Activated T-cell treated with anti-CD3 and anti-CD28 coated beads, Interleukin-2, amount 50 U/mL, for 4 hours (primary cell): ENCODE measurements at regions not wholly inside any gene's neighbourhood (a gene's known extent, or its start where the extent isn't known, plus 50 kb on each side); places are given as distances from the start of the nearest gene placed in this dataset.
"Not testable (repeated sequence)": the region's sequence is repeated elsewhere in the genome, so short reads cannot be mapped to it uniquely, and the experiment has no call there.

ENCODE experiments used
- ATAC-seq, 2 donors: fragments of 200-7000 bp; cut with Tn5 transposase; one replicate each; pipeline ENCODE4 v1.10.0; 2021
- DNase-seq: peaks from one replicate; pipeline ENCODE4 v3.0.0-alpha.2; 2020
- H3K27me3 Mint-ChIP-seq: one replicate; pipeline ENCODE4 v1.8.0; 2021; ENCODE audit warnings: low read depth, mixed read lengths
- H3K36me3 Mint-ChIP-seq: one replicate; pipeline ENCODE4 v1.8.0; 2022; ENCODE audit warnings: mixed read lengths; ENCODE audit not compliant: insufficient read depth
- H3K4me1 Mint-ChIP-seq: one replicate; pipeline ENCODE4 v1.8.0; 2021; ENCODE audit warnings: low read depth, mixed read lengths
- H3K4me3 Mint-ChIP-seq: one replicate; pipeline ENCODE4 v1.8.0; 2021; ENCODE audit warnings: mild to moderate bottlenecking, moderate library complexity, mixed read lengths
- H3K9me3 Mint-ChIP-seq: one replicate; pipeline ENCODE4 v1.8.0; 2021; ENCODE audit warnings: mixed read lengths

DNA sequence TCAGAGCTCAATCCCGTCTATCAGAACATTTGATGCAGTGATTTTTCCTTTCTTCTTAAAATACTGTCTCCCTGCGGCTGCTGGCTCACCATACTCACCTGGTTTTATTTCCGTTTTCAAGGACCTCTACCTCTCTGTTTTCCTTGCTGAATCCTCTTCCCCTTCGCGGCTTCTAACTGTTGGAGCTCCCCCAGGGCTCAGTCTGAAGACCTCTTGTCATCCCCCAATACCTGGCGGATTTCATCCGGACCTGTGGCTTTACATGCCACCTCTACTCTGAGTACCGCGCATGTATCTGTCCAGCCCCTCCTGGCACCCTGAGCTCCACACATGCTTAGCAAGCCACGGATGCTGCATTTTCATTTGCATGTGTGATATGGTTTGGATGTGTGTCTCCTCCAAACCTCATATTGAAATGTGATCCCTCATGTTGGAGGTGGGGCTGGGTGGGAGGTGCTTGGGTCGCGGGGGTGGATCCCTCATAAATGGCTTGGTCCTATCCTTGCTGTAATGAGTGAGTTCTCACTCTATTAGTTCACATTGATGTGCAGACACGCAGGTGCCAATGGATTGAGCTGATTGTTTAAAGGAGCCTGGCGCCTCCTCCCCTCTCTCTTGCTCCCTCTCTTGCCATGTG, 106.2 kb upstream of the LSM14A start:
- Mint-ChIP-seq H3K9me3 (no peaks in the 10 kb centered on the region), H3K4me1 (no peaks in the 10 kb centered on the region), H3K27me3 (peaks cover 23% of the 10 kb centered on the region), H3K36me3 (peaks cover 1% of the 10 kb centered on the region), H3K4me3 (no peak overlapping the region)
- ATAC-seq (no peak), DNase-seq (no peak)

DNA sequence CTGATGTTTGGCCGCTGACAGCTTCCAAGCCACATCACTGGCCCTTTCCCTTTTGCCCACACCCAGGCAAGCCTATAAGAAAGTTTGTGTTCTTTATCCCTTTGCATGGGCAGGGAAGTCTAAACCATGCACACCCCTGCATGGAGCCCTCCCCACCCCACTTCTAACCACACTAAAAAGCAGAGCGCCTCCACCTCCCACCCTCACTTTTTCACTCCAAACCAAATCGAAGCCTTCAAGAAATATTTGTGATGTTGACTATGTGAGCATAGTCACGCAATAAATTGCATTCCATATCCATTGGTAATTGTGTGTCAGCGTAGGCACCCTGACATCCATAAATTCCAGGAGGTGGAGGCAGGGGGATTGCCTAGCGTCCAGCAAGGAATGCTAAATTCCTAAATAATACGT, 104.4 kb upstream of the LSM14A start:
- DNase-seq (no peak), ATAC-seq (no peak)
- Mint-ChIP-seq H3K4me1 (no peaks in the 10 kb centered on the region), H3K9me3 (no peaks in the 10 kb centered on the region), H3K27me3 (peaks cover 31% of the 10 kb centered on the region), H3K36me3 (peaks cover 1% of the 10 kb centered on the region), H3K4me3 (no peak overlapping the region)

DNA sequence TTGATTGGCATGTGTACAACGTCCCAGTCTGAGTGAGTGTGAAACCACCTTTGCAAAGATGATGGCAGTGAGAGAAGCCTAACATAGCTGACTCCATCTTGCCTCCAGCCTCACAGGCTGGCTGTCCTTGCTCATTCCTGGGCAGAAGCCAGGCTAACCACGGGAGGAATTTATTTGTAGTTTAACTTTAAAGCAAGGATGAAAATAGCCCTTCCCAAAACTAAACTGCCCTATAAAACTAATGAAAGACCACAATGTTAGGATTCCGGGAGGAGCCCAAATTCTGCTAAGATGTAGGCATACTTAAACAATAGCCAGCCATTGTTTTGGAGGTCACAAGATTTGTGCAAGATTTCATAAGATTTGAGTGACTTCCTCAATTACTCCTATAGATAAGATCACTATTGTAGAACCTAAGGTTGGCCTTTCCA, 96.6 kb upstream of the LSM14A start:
- H3K27me3 Mint-ChIP-seq = peaks cover 21% of the 10 kb centered on the region
- ATAC-seq = no peak
- H3K9me3 Mint-ChIP-seq = no peaks in the 10 kb centered on the region

DNA sequence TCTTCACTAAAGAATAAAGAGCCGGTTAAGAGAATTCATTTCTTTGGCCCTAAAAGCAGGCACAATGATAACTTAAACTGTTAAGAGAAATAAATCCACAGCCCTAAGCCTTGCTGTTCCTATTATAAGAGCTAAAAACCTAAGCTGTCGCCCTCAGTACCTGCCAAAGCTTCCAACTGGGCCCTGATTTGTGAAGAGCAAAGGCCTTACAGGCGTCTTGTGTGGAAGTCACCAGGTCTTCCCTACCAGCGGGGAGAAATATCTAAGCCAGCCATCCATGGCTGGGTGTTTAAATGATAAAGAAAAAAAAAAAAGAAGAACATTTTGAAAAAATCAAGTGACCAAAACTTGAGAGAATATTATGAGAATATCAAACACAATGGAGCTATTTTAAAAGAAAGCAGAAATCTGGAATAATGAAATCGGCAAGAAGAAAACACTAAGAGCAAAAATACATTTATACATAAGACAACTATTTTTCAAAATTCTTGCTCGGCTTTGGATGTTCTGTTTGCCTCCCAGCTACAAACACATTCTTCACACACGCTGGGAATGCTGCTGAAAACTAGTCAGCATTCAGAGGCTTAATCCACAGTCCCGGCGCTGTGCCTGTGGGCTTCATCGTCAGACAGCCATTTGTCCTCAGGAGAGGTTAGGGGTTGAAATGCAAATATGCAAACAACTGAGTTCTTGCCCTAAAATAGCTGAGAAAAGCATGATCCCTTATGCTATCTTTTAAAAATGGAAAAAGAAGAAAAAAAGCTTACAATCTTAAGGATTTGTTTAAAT, 89.8 kb upstream of the LSM14A start:
- no peaks in the 10 kb centered on the region for H3K36me3 Mint-ChIP-seq
- DNase-seq (no peak), ATAC-seq (no peak)
- no peaks in the 10 kb centered on the region for H3K9me3 Mint-ChIP-seq
- no peak overlapping the region for H3K4me3 Mint-ChIP-seq
- H3K27me3 Mint-ChIP-seq = peaks cover 12% of the 10 kb centered on the region
- no peaks in the 10 kb centered on the region for H3K4me1 Mint-ChIP-seq

More for the DNA sequence above, 96.6 kb upstream of the LSM14A start:
- H3K4me1 Mint-ChIP-seq = no peaks in the 10 kb centered on the region
- DNase-seq = no peak
- no peaks in the 10 kb centered on the region for H3K36me3 Mint-ChIP-seq
- no peak overlapping the region for H3K4me3 Mint-ChIP-seq

DNA sequence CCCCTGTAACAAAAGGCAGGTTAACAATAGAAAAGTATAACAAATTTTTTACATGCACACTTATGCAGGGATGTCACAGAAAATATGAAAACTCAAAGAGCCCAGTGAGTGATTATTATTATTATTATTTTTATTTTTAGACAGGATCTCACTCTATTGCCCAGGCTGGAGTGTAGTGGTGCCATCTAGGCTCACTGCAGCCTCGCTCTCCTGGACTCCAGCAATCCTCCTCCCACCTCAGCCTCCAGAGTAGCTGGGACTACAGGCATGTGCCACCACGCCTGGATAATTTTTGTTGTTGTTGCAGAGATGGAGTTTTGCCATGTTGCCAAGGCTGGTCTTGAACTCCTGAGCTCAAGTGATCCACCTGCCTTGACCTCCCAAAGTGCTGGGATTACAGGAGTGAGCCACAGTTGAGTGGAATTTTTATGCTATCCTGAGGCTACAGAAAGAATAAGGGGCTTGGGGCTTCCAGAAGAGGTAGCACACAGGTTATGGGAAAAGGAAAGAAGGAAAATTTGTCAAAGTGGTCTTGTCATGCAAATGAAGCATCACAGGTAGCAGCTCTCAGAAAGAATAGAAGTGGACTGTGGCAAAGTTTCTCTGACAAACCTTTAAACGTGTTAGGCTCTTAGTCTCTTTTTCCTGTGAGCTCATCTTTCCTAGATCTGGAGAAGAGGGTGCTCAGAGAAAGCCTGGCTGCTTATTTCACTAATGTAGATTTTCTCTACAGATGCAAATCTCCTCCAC, 87.7 kb upstream of the LSM14A start:
- no peaks in the 10 kb centered on the region for H3K9me3 Mint-ChIP-seq
- no peak for DNase-seq
- peaks cover 12% of the 10 kb centered on the region for H3K27me3 Mint-ChIP-seq
- ATAC-seq = no peak
- H3K4me3 Mint-ChIP-seq = no peak overlapping the region
- no peaks in the 10 kb centered on the region for H3K36me3 Mint-ChIP-seq
- H3K4me1 Mint-ChIP-seq = no peaks in the 10 kb centered on the region

DNA sequence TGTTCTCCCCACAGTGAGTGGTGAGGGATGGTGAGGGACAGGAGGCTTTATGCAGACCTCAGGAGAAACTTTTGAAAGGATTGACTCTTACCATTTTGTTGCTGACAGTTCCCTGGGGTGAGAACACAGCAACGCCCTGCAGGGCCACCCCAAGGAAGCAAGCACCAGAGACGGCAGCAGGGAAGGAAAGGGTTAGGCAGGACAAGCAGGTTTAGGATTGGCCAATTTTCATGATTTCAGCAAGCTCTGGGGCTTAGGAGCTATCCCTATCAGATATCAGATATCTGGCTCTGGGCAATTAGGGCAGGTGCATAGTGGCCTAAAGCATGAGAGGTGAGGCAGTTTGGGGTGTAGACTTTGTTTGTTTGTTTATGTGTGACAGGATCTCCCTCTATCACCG, 87.0 kb upstream of the LSM14A start:
- H3K9me3 Mint-ChIP-seq = no peaks in the 10 kb centered on the region
- no peak for DNase-seq
- ATAC-seq = no peak
- no peaks in the 10 kb centered on the region for H3K4me1 Mint-ChIP-seq
- H3K36me3 Mint-ChIP-seq = no peaks in the 10 kb centered on the region
- H3K4me3 Mint-ChIP-seq = no peak overlapping the region
- H3K27me3 Mint-ChIP-seq = peaks cover 15% of the 10 kb centered on the region

DNA sequence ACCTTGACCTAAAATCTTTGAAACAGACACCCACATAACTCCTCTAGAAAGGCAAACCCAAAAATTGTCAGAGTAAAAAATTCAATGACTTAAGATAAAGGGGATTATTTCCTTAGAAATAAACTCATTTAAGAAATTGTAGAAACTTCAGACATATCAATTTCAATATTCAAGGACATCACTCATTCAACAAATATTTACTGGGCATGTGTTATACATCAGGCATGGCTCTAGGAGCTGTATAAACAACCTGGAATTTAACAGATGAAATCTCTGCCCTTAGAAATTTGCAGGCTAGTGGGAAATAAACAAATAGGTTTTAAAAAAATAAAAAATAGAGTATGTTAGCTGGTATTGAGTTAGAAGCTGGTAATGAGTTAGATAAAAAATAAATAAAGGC, 84.0 kb upstream of the LSM14A start:
- DNase-seq (no peak), ATAC-seq (no peak)
- no peak overlapping the region for H3K4me3 Mint-ChIP-seq
- H3K36me3 Mint-ChIP-seq = no peaks in the 10 kb centered on the region
- no peaks in the 10 kb centered on the region for H3K9me3 Mint-ChIP-seq
- no peaks in the 10 kb centered on the region for H3K4me1 Mint-ChIP-seq
- peaks cover 18% of the 10 kb centered on the region for H3K27me3 Mint-ChIP-seq

DNA sequence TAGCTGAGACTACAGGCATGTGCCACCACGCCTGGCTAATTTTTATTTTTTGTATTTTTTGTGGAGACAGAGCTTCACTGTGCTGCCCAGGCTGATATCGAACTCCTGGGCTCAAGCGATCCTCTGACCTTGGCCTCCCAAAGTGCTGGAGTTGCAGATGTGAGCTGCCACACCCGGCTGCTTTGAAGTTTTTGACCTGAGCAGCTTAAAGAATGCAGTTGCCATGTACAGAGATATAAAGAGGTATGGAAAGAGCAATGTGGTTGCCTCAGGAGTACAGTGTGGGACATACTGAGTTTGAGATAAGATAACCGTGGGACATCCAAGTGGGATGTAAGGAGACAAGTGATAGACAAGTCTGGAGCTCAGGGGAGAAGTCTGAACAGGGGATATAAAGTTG, 82.7 kb upstream of the LSM14A start:
- DNase-seq = no peak
- Mint-ChIP-seq H3K4me1 (no peaks in the 10 kb centered on the region), H3K27me3 (peaks cover 17% of the 10 kb centered on the region), H3K9me3 (no peaks in the 10 kb centered on the region), H3K36me3 (no peaks in the 10 kb centered on the region), H3K4me3 (no peak overlapping the region)
- ATAC-seq = no peak

DNA sequence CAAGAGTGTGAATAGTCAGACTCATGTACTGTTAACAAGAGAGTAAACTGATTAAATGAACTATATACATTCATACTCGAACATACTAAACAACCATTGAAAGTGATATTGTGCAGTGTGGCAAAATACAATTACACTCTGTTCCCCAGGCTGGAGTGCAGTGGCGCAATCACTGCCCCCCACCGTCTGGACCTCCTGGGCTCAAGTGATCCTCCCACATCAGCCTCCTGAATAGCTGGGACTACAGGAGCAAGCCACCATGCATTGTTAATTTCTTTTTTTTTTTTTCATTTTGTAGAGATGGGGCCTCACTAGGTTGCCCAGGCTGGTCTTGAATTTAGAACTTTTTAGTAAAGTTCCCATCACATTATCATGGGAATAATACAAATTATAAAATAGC, 77.3 kb upstream of the LSM14A start:
- Mint-ChIP-seq H3K27me3 (peaks cover 19% of the 10 kb centered on the region), H3K4me3 (no peak overlapping the region), H3K4me1 (no peaks in the 10 kb centered on the region), H3K9me3 (no peaks in the 10 kb centered on the region), H3K36me3 (no peaks in the 10 kb centered on the region)
- DNase-seq (no peak), ATAC-seq (no peak)

DNA sequence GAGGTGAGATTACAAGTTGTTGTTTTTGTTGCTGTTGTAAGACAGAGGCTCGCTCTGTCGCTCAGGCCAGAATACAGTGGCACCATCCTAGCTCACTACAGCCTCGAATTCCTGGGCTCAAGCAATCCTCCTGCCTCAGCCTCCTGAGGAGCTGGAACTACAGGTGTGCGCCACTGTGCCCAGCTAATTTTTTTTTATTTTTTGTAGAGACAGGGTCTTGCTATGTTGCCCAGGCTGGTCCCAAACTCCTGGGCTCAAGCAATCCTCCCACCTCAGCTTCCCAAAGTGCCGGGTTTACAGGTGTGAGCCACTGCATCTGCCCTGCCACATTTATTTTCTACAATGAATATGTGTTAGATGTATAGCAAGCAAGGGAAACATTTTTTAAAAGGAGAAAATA, 76.9 kb upstream of the LSM14A start:
- H3K36me3 Mint-ChIP-seq, H3K4me3 Mint-ChIP-seq: not testable (repeated sequence)

DNA sequence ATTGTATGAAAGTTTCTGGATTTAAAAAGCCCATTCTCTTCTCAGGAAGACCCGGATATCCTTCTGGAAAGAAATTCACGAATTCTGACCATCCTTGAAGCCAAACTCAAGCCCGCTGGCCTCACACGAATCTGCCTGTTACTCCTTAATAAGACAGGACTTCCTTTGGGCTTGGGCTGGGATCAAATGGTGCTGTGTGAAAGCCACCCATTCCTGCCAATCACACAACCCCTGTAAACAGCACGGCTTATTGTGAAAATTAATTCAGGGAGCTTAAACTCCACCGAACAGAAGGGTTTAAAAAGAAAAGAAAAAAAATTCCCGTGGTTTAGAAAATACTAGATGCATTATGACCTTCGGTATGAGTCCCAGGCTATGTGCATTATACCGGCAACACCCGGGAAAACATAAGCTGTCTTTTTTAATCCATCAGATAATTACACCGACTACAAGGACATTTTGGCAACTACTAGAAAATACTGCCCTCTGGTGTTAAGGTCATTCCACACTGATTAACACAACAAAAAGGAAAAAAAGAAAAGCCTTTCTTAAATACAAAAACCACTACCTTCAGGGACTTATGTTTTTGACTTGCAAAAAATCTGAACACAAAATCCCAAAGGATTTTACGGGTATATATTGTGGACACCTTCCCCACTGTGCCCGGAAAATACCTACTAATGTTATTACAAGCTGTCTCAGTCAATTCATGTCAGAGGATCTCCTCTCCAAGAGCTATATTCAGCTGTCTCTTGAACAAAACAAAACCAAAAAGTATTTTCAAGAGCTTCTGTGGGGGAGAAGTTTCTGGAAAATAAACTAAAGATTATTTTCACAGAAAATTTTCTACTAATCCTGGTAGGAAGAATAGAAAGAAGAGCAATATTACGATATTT, 76.0 kb upstream of the LSM14A start:
- Mint-ChIP-seq H3K4me3 (no peak overlapping the region), H3K9me3 (no peaks in the 10 kb centered on the region), H3K36me3 (no peaks in the 10 kb centered on the region), H3K4me1 (no peaks in the 10 kb centered on the region), H3K27me3 (peaks cover 17% of the 10 kb centered on the region)
- DNase-seq = no peak
- ATAC-seq = no peak

More for the DNA sequence above, 76.9 kb upstream of the LSM14A start:
- not testable (repeated sequence) for H3K4me1 Mint-ChIP-seq, ATAC-seq, DNase-seq, H3K9me3 Mint-ChIP-seq
- H3K27me3 Mint-ChIP-seq = peaks cover 22% of the 10 kb centered on the region

DNA sequence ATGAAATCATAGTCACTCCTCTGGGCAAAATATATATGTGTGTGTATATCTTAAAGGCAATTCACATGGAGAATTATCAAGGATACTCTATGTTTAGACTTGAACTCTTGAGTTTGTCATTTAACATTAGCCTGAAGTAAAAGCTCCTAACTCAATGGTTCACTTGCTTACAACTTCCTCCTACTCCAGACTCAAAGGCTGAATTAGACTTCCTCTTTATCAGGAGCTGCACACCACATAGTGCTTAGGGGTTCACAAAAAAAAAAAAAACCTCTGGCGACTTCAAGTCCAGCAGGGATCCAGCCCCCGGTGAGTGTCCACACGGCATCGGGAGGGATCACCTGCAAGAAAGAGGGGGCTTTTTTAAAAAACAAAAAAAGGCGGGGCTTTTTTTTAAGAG, 68.2 kb upstream of the LSM14A start:
- DNase-seq (no peak), ATAC-seq (no peak)
- no peaks in the 10 kb centered on the region for H3K4me1 Mint-ChIP-seq
- H3K9me3 Mint-ChIP-seq = no peaks in the 10 kb centered on the region
- H3K36me3 Mint-ChIP-seq = no peaks in the 10 kb centered on the region
- no peak overlapping the region for H3K4me3 Mint-ChIP-seq
- peaks cover 23% of the 10 kb centered on the region for H3K27me3 Mint-ChIP-seq

DNA sequence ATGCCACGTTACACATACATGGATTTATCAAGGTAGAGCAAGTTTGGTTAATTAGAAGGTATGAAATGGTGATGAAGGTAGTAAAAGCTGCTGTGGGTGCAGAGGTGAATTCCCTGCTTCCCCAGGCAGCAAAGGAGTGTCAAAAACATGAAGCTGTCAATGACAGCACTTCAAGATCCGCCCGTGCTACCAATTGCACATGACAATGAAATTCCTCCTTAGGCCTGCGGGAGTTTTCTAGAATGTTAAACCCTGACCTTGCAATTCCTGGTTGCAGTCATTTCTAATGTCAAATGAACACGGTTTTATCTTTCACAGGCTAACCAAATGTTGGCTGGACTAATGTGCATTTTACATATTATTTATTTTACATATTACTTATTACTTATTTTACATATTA, 67.7 kb upstream of the LSM14A start:
- ATAC-seq = no peak
- Mint-ChIP-seq H3K36me3 (no peaks in the 10 kb centered on the region), H3K27me3 (peaks cover 20% of the 10 kb centered on the region), H3K4me3 (no peak overlapping the region), H3K4me1 (no peaks in the 10 kb centered on the region), H3K9me3 (no peaks in the 10 kb centered on the region)
- no peak for DNase-seq

DNA sequence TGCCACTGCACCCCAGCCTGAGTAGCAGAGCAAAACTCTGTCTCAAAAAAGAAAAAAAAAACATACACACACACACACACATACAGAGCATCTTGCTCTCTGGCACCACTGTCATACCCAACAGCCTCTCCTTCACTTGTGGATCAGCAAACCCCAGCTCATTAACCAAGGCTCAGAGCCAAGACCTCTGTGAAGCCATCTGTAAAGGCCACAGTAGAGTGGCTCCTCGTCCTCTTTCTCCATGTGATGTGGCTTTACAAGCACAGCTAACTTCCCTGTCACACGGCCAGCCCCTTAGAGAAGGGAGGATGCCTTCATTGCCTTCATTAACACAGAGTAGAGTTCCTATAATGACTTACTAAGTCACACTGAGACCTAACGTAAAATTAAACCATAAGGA, 62.7 kb upstream of the LSM14A start:
- Mint-ChIP-seq H3K4me1 (no peaks in the 10 kb centered on the region), H3K36me3 (no peaks in the 10 kb centered on the region), H3K4me3 (no peak overlapping the region), H3K27me3 (peaks cover 16% of the 10 kb centered on the region), H3K9me3 (no peaks in the 10 kb centered on the region)
- DNase-seq = no peak
- no peak for ATAC-seq
